NT2/D1 (cell line): ENCODE measurements at regions not wholly inside any gene's neighbourhood (a gene's known extent, or its start where the extent isn't known, plus 50 kb on each side); places are given as distances from the start of the nearest gene placed in this dataset.

Experiments
- DNase-seq: peaks from one replicate; pipeline ENCODE4 v3.0.0-alpha.2; 2011; ENCODE audit warnings: low read depth, low spot score
- H3K27me3 ChIP-seq: 2 replicates; pipeline ENCODE4 v1.6.0; 2011; ENCODE audit warnings: mild to moderate bottlenecking; ENCODE audit not compliant: insufficient read length, insufficient read depth
- H3K36me3 ChIP-seq: 2 replicates; pipeline ENCODE4 v1.6.1; 2011; ENCODE audit warnings: mild to moderate bottlenecking, low read length, mixed read lengths; ENCODE audit not compliant: insufficient read depth, insufficient read length
- H3K4me1 ChIP-seq: 2 replicates; pipeline ENCODE4 v1.5.1; 2011; ENCODE audit not compliant: insufficient read depth, insufficient read length
- H3K4me3 ChIP-seq: 2 replicates; pipeline ENCODE4 v1.5.1; 2011; ENCODE audit warnings: low read depth; ENCODE audit not compliant: insufficient read length
- H3K9ac ChIP-seq: 2 replicates; pipeline ENCODE4 v1.6.0; 2011; ENCODE audit warnings: low read depth; ENCODE audit not compliant: insufficient read length
- H3K9me3 ChIP-seq: 2 replicates; pipeline ENCODE4 v1.5.1; 2011; ENCODE audit warnings: mild to moderate bottlenecking, low read length; ENCODE audit not compliant: insufficient read depth
- SUZ12 ChIP-seq: IDR thresholded peaks from 2 replicates; pipeline ENCODE4 v1.6.1; 2011; ENCODE audit not compliant: insufficient read length, insufficient read depth; ENCODE audit errors: extremely low read depth
- YY1 ChIP-seq: IDR thresholded peaks from 2 replicates; pipeline ENCODE4 v1.6.1; 2011; ENCODE audit not compliant: insufficient read length, insufficient read depth
- ZNF274 ChIP-seq: IDR thresholded peaks from 2 replicates; pipeline ENCODE4 v1.6.1; 2011; ENCODE audit warnings: mild to moderate bottlenecking, low read depth, low read length

- TF ChIP-seq SUZ12 (no peak), YY1 (no peak), ZNF274 (no peak)
- H3K9ac ChIP-seq, result no peak overlapping the region
These were observed 205.9 kb downstream of the C1D start for GRCh38 chr2:67856866-67857265.

GRCh38 chr2:67857836-67858235, 205.0 kb downstream of the C1D start:
- Histone ChIP-seq H3K4me1 (no peaks in the 10 kb centered on the region), H3K4me3 (no peak overlapping the region), H3K27me3 (no peaks in the 10 kb centered on the region), H3K9ac (no peak overlapping the region), H3K9me3 (no peaks in the 10 kb centered on the region), H3K36me3 (no peaks in the 10 kb centered on the region)
- DNase-seq, result no peak
- TF ChIP-seq YY1 (no peak), ZNF274 (no peak), SUZ12 (no peak)

More at GRCh38 chr2:67856866-67857265, 205.9 kb downstream of the C1D start:
- Histone ChIP-seq H3K9me3 (no peaks in the 10 kb centered on the region), H3K27me3 (no peaks in the 10 kb centered on the region), H3K4me3 (no peak overlapping the region), H3K36me3 (no peaks in the 10 kb centered on the region), H3K4me1 (no peaks in the 10 kb centered on the region)
- DNase-seq, result no peak

GRCh38 chr2:67858886-67859285, 203.9 kb downstream of the C1D start:
- TF ChIP-seq ZNF274 (no peak), YY1 (no peak), SUZ12 (no peak)
- no peak for DNase-seq
- no peaks in the 10 kb centered on the region for H3K4me1 ChIP-seq
- H3K9ac ChIP-seq, result no peak overlapping the region
- no peak overlapping the region for H3K4me3 ChIP-seq
- no peaks in the 10 kb centered on the region for H3K36me3 ChIP-seq
- no peaks in the 10 kb centered on the region for H3K27me3 ChIP-seq
- no peaks in the 10 kb centered on the region for H3K9me3 ChIP-seq

GRCh38 chr2:67865917-67866316, 196.9 kb downstream of the C1D start:
- H3K4me1 ChIP-seq, result no peaks in the 10 kb centered on the region
- TF ChIP-seq ZNF274 (no peak), YY1 (no peak), SUZ12 (no peak)
- no peak overlapping the region for H3K9ac ChIP-seq
- no peak for DNase-seq
- no peaks in the 10 kb centered on the region for H3K27me3 ChIP-seq
- no peaks in the 10 kb centered on the region for H3K36me3 ChIP-seq
- no peaks in the 10 kb centered on the region for H3K9me3 ChIP-seq
- no peak overlapping the region for H3K4me3 ChIP-seq

- no peak overlapping the region for H3K9ac ChIP-seq
- no peaks in the 10 kb centered on the region for H3K4me1 ChIP-seq
- no peaks in the 10 kb centered on the region for H3K9me3 ChIP-seq
- no peak for DNase-seq
- no peak for TF ChIP-seq YY1
- TF ChIP-seq SUZ12, result no peak
- no peak for TF ChIP-seq ZNF274
- H3K27me3 ChIP-seq, result no peaks in the 10 kb centered on the region
- no peaks in the 10 kb centered on the region for H3K36me3 ChIP-seq
- no peak overlapping the region for H3K4me3 ChIP-seq
These were observed 195.1 kb downstream of the C1D start for GRCh38 chr2:67867735-67868134.

GRCh38 chr2:67871686-67872412, 191.0 kb downstream of the C1D start:
- Histone ChIP-seq H3K9me3 (peaks cover 5% of the 10 kb centered on the region; the same call in 1 of the 2 replicates), H3K9ac (no peak overlapping the region), H3K4me1 (no peaks in the 10 kb centered on the region), H3K27me3 (no peaks in the 10 kb centered on the region), H3K36me3 (no peaks in the 10 kb centered on the region), H3K4me3 (no peak overlapping the region)
- TF ChIP-seq YY1, result no peak
- TF ChIP-seq ZNF274, result no peak
- no peak for TF ChIP-seq SUZ12
- no peak for DNase-seq

GRCh38 chr2:67872481-67872880, 190.3 kb downstream of the C1D start:
- H3K4me3 ChIP-seq, result no peak overlapping the region
- H3K9ac ChIP-seq, result no peak overlapping the region
- H3K9me3 ChIP-seq, result peaks cover 5% of the 10 kb centered on the region; the same call in 1 of the 2 replicates
- no peak for DNase-seq
- no peaks in the 10 kb centered on the region for H3K27me3 ChIP-seq
- no peaks in the 10 kb centered on the region for H3K4me1 ChIP-seq
- TF ChIP-seq SUZ12, result no peak
- H3K36me3 ChIP-seq, result no peaks in the 10 kb centered on the region
